HCT116 (cell line): ENCODE measurements at regions not wholly inside any gene's neighbourhood (a gene's known extent, or its start where the extent isn't known, plus 50 kb on each side); places are given as distances from the start of the nearest gene placed in this dataset.

Experiments used
- ATAC-seq: fragments of 200-7000 bp; cut with Tn5 transposase; 2 replicates; pipeline ENCODE4 v1.9.1; 2020; ENCODE audit warnings: mild to moderate bottlenecking, moderate library complexity
- BruUV-seq: library from RNA; stranded (reverse); fragments of 400-500 nt; replicated peaks from 2 replicates; lab custom pipeline; 2021; lab: Mats Ljungman, UMichigan
- CTCF ChIA-PET: fragments of 300-600 bp; sonication (Branson Sonifier 250); formaldehyde crosslinking; loops from one replicate; lab custom pipeline; 2021; ENCODE audit warnings: antibody characterized with exemption; lab: Charles Lee
- POLR2A ChIA-PET: fragments of 300-600, 350-600 bp; sonication (Branson Sonifier 250); formaldehyde crosslinking; loops from one replicate; lab custom pipeline; 2021; ENCODE audit warnings: antibody characterized with exemption; lab: Charles Lee
- RAD21 ChIA-PET, 2 experiments: fragments of 300-600 bp; sonication (Branson Sonifier 250); formaldehyde crosslinking; loops; one replicate each; lab custom pipeline; 2023; ENCODE audit warnings: low total read pairs in 2 of 2; ENCODE audit not compliant: uncharacterized antibody in 2 of 2, unreplicated experiment in 2 of 2, low non-redundant PET in 1 of 2; lab: Charles Lee
- DNase-seq: peaks from one replicate; pipeline ENCODE4 v3.0.0-alpha.2; 2010; ENCODE audit warnings: low read depth, low spot score
- H2AFZ ChIP-seq: fragments of 200-600 bp; shearing (Covaris generic), sonication (generic); 2 replicates; pipeline ENCODE4 v1.6.1; 2017; ENCODE audit warnings: low read depth, mixed run types, mixed read lengths, antibody characterized with exemption, low read length; ENCODE audit not compliant: poor library complexity, severe bottlenecking
- H3K27ac ChIP-seq: 2 replicates; pipeline ENCODE4 v1.5.1; 2012; ENCODE audit warnings: low read depth, low read length
- H3K27me3 ChIP-seq: fragments of 200-600 bp; sonication (generic); 2 replicates; pipeline ENCODE4 v1.6.1; 2016; ENCODE audit warnings: mixed run types, low read length, mixed read lengths; ENCODE audit not compliant: insufficient read depth
- H3K36me3 ChIP-seq, 2 experiments: fragments of 200-500 bp in 1 of 2; fragments of 200-600 bp in 1 of 2; sonication (Bioruptor generic) in 1 of 2; sonication (generic) in 1 of 2; 2 replicates each; pipeline versions ENCODE4 v1.5.1 to v1.6.1; 2014 to 2016; ENCODE audit warnings: low read length in 2 of 2, inconsistent platforms in 1 of 2, mixed read lengths in 1 of 2, mixed run types in 1 of 2; ENCODE audit not compliant: insufficient read depth in 2 of 2, control insufficient read depth in 1 of 2
- H3K4me1 ChIP-seq, 2 experiments: fragments of 200-600 bp in 1 of 2; sonication (generic) in 1 of 2; 2 replicates each; pipeline versions ENCODE4 v1.5.1 to v1.6.1; 2012 to 2017; ENCODE audit warnings: low read length in 2 of 2, inconsistent platforms in 1 of 2, mild to moderate bottlenecking in 1 of 2, mixed read lengths in 1 of 2, mixed run types in 1 of 2, moderate library complexity in 1 of 2; ENCODE audit not compliant: insufficient read depth in 2 of 2, control insufficient read depth in 1 of 2
- H3K4me2 ChIP-seq: fragments of 200-600 bp; sonication (generic); 2 replicates; pipeline ENCODE4 v1.6.1; 2017; ENCODE audit warnings: mixed run types, low read length, mixed read lengths
- H3K4me3 ChIP-seq, 2 experiments: fragments of 200-600 bp in 1 of 2; sonication (generic) in 1 of 2; replicated peaks in 1 of 2; 2 replicates each; pipeline ENCODE4 v1.5.1; 2011 to 2016; ENCODE audit warnings: low read length in 2 of 2, control low read depth in 1 of 2, low read depth in 1 of 2, mild to moderate bottlenecking in 1 of 2, mixed read lengths in 1 of 2, mixed run types in 1 of 2
- H3K79me2 ChIP-seq: fragments of 200-600 bp; sonication (generic); 2 replicates; pipeline ENCODE4 v1.6.1; 2017; ENCODE audit warnings: mild to moderate bottlenecking, mixed run types, low read length, moderate library complexity, mixed read lengths; ENCODE audit not compliant: insufficient read depth
- H3K9ac ChIP-seq: fragments of 200-600 bp; sonication (generic); 2 replicates; pipeline ENCODE4 v1.6.1; 2016; ENCODE audit warnings: low read length, mixed read lengths
- H3K9me2 ChIP-seq: fragments of 200-600 bp; sonication (generic), shearing (Covaris generic); 2 replicates; pipeline ENCODE4 v1.6.1; 2017; ENCODE audit warnings: mixed run types, mild to moderate bottlenecking, moderate library complexity; ENCODE audit not compliant: insufficient read depth
- H3K9me3 ChIP-seq, 2 experiments: fragments of 200-500 bp in 1 of 2; fragments of 200-600 bp in 1 of 2; sonication (Bioruptor generic) in 1 of 2; sonication (generic) in 1 of 2; 2 replicates each; pipeline ENCODE4 v1.6.1; 2014 to 2017; ENCODE audit warnings: low read length in 2 of 2, mixed read lengths in 2 of 2, inconsistent platforms in 1 of 2, low read depth in 1 of 2, mild to moderate bottlenecking in 1 of 2, mixed run types in 1 of 2, moderate library complexity in 1 of 2; ENCODE audit not compliant: control insufficient read depth in 1 of 2, insufficient read depth in 1 of 2
- H4K20me1 ChIP-seq: fragments of 200-600 bp; sonication (generic), shearing (Covaris generic); 2 replicates; pipeline ENCODE4 v1.6.1; 2017; ENCODE audit warnings: mixed run types, mild to moderate bottlenecking, moderate library complexity; ENCODE audit not compliant: insufficient read depth
- ATF3 ChIP-seq: IDR thresholded peaks from 2 replicates; pipeline ENCODE4 v1.6.1; 2012
- EGR1 ChIP-seq: IDR thresholded peaks from 2 replicates; pipeline ENCODE4 v1.6.1; 2012; ENCODE audit warnings: low read depth
- ELF1 ChIP-seq: IDR thresholded peaks from 2 replicates; pipeline ENCODE4 v1.6.1; 2012; ENCODE audit warnings: low read depth, borderline replicate concordance
- EZH2 ChIP-seq: fragments of 200-600 bp; sonication (generic); IDR thresholded peaks from 2 replicates; pipeline ENCODE4 v1.6.1; 2017; ENCODE audit warnings: antibody characterized with exemption, mixed run types
- FOSL1 ChIP-seq: IDR thresholded peaks from 2 replicates; pipeline ENCODE4 v1.6.1; 2012; ENCODE audit warnings: low read depth
- POLR2AphosphoS5 ChIP-seq: IDR thresholded peaks from 2 replicates; pipeline ENCODE4 v1.6.1; 2011; ENCODE audit warnings: mild to moderate bottlenecking, low read depth, low read length, moderate library complexity
- RAD21 ChIP-seq: IDR thresholded peaks from 2 replicates; pipeline ENCODE4 v1.6.1; 2012; ENCODE audit warnings: low read depth, mild to moderate bottlenecking
- SIN3A ChIP-seq: IDR thresholded peaks from 2 replicates; pipeline ENCODE4 v1.6.1; 2012; ENCODE audit warnings: low read depth
- SRF ChIP-seq: IDR thresholded peaks from 2 replicates; pipeline ENCODE4 v1.6.1; 2012; ENCODE audit warnings: low read depth
- TCF7L2 ChIP-seq: IDR thresholded peaks from 2 replicates; pipeline ENCODE4 v1.7.0; 2011; ENCODE audit warnings: borderline replicate concordance, inconsistent platforms; ENCODE audit not compliant: insufficient read depth, insufficient read length; ENCODE audit errors: extremely low read depth
- ZBTB33 ChIP-seq: IDR thresholded peaks from 2 replicates; pipeline ENCODE4 v1.6.1; 2011; ENCODE audit warnings: mild to moderate bottlenecking, low read length, moderate library complexity; ENCODE audit not compliant: insufficient replicate concordance; ENCODE audit errors: extremely low read depth
- ZFX ChIP-seq: fragments of 450-650 bp; IDR thresholded peaks from 2 replicates; pipeline ENCODE4 v1.6.1; 2017
- intact Hi-C: fragments of 100-400 bp; cut with micrococcal nuclease; formaldehyde crosslinking; loops from 2 replicates; pipeline ENCODE4 v1.10.0; 2022

- TF ChIP-seq ZBTB33: no peak
- no peak for TF ChIP-seq SIN3A
- TF ChIP-seq EGR1: no peak
- TF ChIP-seq FOSL1: no peak
- TF ChIP-seq SRF: no peak
- TF ChIP-seq ATF3: no peak
- no peak for TF ChIP-seq EZH2
- TF ChIP-seq RAD21: no peak
These were observed 900.3 kb downstream of the CCSER2 start (continued) for GRCh38 chr10:85228726-85229125.

- ATAC-seq (no peak), DNase-seq (no peak)
- Histone ChIP-seq H3K79me2 (no peaks in the 10 kb centered on the region), H3K27me3 (peaks cover 38% of the 10 kb centered on the region), H3K9me3 (no peaks in the 10 kb centered on the region), H3K4me2 (no peak overlapping the region), H3K4me1 (no peaks in the 10 kb centered on the region), H3K9ac (no peak overlapping the region), H3K36me3 (no peaks in the 10 kb centered on the region)
- CTCF ChIA-PET: no interaction called here
- TF ChIP-seq ZFX (no peak), SIN3A (no peak), EZH2 (no peak), FOSL1 (no peak), POLR2AphosphoS5 (no peak), ELF1 (no peak), TCF7L2 (no peak)
- TF ChIP-seq, all 23 proteins: peak for 0
- ChIA-PET POLR2A (no interaction called here), RAD21 (no interaction called here)
- no peaks in the 10 kb centered on the region for H3K9me2 ChIP-seq
- no peak overlapping the region for H3K4me3 ChIP-seq
- no TSS peak for BruUV-seq
- H3K27ac ChIP-seq: no peak overlapping the region
- intact Hi-C loops: no loop called here
- no peaks in the 10 kb centered on the region for H4K20me1 ChIP-seq
- no peak overlapping the region for H2AFZ ChIP-seq
These were observed 903.3 kb downstream of the CCSER2 start for GRCh38 chr10:85231534-85232270.
